ENCODE measurements at regions not wholly inside any gene's neighbourhood (a gene's known extent, or its start where the extent isn't known, plus 50 kb on each side); places are given as distances from the start of the nearest gene placed in this dataset.
"Not testable (repeated sequence)": the region's sequence is repeated elsewhere in the genome, so short reads cannot be mapped to it uniquely, and the experiment has no call there.

- peak; percentile 86 for DNase-seq (ENCODE audit: low read depth)
Observed at GRCh38 chr12:46490635-46491034, 118.1 kb upstream of the SLC38A2 start.

GRCh38 chr12:46489951-46490388, 117.4 kb upstream of the SLC38A2 start:
- DNase-seq (ENCODE audit: low read depth): no peak

GRCh38 chr12:46487567-46488131, 115.1 kb upstream of the SLC38A2 start:
- no peak for DNase-seq (ENCODE audit: low read depth)

- DNase-seq (ENCODE audit: low read depth): no peak
Observed at GRCh38 chr12:46486588-46486987, 114.0 kb upstream of the SLC38A2 start.

GRCh38 chr12:46485853-46486252, 113.3 kb upstream of the SLC38A2 start:
- no peak for DNase-seq (ENCODE audit: low read depth)

GRCh38 chr12:46484396-46485061, 112.0 kb upstream of the SLC38A2 start:
- DNase-seq (ENCODE audit: low read depth): no peak

GRCh38 chr12:46483572-46484395, 111.2 kb upstream of the SLC38A2 start:
- peak; percentile 72 for DNase-seq (ENCODE audit: low read depth)

DNA sequence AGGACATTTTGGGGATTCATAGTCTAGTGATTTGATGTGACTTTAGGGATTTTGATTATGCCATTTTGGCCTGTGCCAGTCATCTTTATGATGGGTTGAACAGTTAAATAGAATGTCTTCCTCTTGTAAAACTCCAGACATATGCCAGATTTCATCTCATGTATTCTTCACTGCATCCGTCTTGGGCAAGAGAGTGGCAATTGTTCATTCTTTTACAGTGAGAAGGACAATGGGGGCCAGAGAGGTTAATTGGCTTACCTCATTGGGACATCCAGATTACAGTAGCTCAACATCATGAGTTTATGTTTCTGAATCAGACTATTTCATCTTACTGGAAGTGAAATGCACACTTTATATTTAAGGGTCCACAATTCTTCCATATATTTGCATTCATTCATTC, 108.2 kb upstream of the SLC38A2 start:
- DNase-seq (ENCODE audit: low read depth): no peak

DNA sequence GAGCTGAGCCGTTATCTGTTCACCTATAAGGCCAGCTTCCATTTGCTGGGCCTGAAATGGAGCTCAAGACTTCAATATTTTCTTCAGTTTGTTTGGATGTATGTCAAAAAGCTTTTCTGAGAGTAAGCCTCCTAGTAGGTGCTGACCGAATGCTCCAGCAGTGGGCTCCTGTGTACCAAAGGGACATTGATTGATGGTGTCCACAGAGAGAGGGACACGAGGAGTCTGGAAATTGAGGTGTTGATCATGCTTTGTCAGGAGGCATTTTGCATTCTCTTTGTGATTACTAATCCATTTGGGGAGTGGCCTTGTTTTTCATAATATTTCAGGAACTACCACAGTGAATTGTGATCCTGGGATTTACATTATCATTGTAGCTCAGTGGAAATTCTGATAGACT, 107.7 kb upstream of the SLC38A2 start:
- DNase-seq (ENCODE audit: low read depth): no peak

DNA sequence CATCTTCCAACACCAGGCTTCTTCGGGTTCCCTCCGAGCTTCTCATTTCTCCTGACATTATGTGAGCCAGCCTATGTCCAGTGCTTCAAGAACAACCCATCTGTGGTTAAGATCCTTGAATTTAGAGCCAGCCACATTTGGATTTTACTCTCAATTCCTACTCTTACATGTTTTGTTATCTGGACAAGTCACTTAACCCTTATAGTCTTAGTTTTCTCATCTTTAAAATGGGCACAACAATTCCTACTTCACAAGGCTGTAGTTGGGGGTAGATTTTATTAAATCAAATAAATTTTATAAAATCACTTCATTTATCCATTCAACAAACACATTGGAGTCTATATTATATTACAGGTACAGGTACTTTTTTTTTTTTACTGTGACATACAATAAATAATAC, 105.5 kb upstream of the SLC38A2 start:
- DNase-seq (ENCODE audit: low read depth): no peak

DNA sequence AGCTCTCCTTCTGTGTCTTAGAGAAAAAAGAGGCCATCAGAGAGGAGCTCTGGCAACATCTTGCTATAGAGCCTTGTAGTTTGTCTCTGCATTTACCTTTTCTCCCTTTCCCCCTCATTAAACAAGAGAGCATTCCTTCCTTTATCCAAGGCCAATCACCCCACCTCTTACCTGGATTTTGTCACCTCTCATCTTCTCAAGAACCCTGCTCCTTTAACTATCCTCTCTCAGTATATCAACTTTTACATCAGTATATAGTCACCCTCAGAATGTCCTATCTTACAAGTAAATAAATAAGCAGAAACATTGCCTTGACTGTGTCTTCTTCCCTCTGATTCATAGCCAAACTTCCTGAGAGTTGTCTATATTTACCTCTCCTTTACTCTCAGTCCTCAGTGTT, 105.0 kb upstream of the SLC38A2 start:
- DNase-seq (ENCODE audit: low read depth): peak; percentile 40

GRCh38 chr12:46475972-46476645, 103.5 kb upstream of the SLC38A2 start:
- DNase-seq (ENCODE audit: low read depth): no peak

DNA sequence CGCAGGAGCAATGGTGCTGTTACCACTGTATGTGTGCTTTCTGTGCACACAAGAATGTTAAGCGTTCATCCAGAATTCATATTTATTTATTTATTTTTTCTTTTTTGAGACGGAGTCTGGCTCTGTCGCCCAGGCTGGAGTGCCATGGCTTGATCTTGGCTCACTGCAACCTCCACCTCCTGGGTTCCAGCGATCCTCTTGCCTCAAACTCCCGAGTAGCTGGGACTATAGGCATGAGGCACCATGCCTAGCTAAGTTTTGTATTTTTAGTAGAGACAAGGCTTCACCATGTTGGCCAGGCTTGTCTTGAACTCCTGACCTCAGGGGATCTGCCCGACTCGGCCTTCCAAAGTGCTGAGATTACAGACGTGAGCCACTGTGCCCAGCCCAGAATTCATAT, 101.8 kb upstream of the SLC38A2 start:
- DNase-seq (ENCODE audit: low read depth): not testable (repeated sequence)

GRCh38 chr12:46473634-46474329, 101.2 kb upstream of the SLC38A2 start:
- peak; percentile 96 for DNase-seq (ENCODE audit: low read depth)

- DNase-seq (ENCODE audit: low read depth): peak; percentile 71
Observed at GRCh38 chr12:46472893-46473633, 100.5 kb upstream of the SLC38A2 start.

DNA sequence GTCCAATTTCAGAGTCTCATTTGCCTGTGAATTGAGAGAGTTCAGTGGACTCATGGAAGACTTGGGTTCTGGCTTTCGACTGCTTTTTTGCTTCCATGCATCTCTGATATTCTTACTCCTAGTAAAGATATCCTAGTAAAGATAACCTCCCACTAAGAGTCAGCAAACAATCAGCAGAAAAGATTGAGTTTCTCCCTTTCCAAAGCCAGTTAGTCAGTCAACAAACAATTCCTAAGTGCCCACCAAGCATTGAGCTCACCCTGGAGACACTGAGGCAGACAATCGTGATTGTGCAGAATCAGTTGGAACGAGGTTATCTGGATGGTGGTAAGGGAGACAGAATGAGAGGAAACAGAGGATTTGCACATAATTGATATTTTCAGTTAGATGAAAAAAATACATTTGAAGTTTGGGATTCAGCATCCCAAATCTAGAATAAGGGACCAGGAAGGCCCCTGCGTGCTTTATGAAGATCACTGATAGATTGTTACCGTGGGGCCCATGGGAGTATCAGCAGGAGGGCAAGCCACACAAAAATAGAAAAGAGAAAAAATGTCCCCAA, 99.7 kb upstream of the SLC38A2 start:
- DNase-seq (ENCODE audit: low read depth): no peak

DNA sequence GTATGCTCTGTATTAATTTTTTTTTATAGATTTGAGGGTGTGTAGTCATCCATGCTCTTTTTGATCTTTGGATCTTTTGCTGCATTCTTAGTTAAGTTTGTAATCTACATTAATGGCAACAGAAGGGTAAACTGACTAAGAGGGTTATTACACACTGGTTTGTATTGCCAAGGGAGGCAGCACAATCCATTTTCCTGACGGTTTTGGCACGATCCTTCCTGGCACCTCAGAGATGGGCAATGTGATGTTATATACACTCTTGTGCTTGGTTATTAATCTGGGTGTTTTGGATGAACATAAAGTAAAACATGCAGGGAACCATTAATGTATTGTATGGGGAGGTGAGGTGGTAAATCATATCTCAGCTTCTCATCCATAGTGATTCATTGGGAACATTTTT, 98.8 kb upstream of the SLC38A2 start:
- DNase-seq (ENCODE audit: low read depth): no peak

DNA sequence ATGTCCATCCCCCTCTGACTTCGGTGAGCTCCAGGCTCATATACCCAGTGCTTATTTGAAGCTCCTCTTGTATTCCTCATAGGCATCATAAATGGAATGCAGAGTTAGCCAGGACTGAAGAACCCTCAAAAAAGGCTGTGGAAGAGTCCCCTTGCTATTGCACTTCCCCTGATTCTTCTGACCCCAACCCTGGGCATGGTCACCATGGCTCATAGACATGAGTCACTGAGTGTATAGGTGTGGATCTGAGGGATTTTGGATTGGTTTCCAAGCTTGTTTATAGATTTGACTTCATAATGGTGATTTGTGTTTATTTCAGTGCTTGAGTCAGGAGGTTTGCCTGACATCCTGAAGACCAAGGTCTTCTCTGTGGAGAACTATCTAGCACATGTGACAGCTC, 98.4 kb upstream of the SLC38A2 start:
- DNase-seq (ENCODE audit: low read depth): no peak

- DNase-seq (ENCODE audit: low read depth): no peak
Observed at GRCh38 chr12:46470036-46470627, 97.6 kb upstream of the SLC38A2 start.

DNA sequence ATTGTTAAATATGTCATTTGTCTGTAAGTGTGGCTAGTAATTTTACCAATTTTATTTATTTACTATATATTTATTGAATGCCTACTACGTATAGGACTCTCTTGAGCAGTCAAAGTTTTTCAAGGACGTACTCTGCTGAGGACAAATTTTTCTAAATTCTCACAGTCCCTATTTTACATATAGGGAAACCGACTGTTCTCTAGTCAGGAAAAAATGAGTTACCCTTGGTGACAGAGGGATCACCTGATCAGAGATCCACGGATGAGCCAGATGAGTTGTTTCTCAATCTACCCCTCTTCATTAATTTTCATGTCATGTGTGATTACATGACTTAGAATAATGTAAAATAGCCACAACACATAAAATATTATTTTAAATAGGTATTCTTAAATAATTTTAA, 96.2 kb upstream of the SLC38A2 start:
- DNase-seq (ENCODE audit: low read depth): no peak

GRCh38 chr12:46468160-46468559, 95.6 kb upstream of the SLC38A2 start:
- peak; percentile 65 for DNase-seq (ENCODE audit: low read depth)

Data from iris pigment epithelial cell (primary cell).